Transverse colon (tissue), 3 donors: ENCODE measurements at regions not wholly inside any gene's neighbourhood (a gene's known extent, or its start where the extent isn't known, plus 50 kb on each side); places are given as distances from the start of the nearest gene placed in this dataset.

Experiments used
- POLR2A ChIP-seq: fragments of 450-650 bp; IDR thresholded peaks from one replicate; pipeline ENCODE4 v1.6.1; 2016; ENCODE audit warnings: antibody characterized with exemption, mild to moderate bottlenecking, moderate library complexity
- POLR2AphosphoS5 ChIP-seq, 3 donors: sonication (generic); formaldehyde crosslinking; IDR thresholded peaks; one replicate each; pipeline ENCODE4 v1.6.1; 2016; ENCODE audit warnings: antibody characterized with exemption in 3 of 3

GRCh38 chr11:104254347-104254746 lies 90.4 kb upstream of the PDGFD start:
- TF ChIP-seq POLR2AphosphoS5 (IDR thresholded peaks at IDR 0.05) (no peak), POLR2A (no peak)
